Fibroblast of gingiva (primary cell): ENCODE measurements at regions not wholly inside any gene's neighbourhood (a gene's known extent, or its start where the extent isn't known, plus 50 kb on each side); places are given as distances from the start of the nearest gene placed in this dataset.
A peak's percentile ranks its signal among the peaks of the same experiment; 100 is the strongest.
"Not testable (repeated sequence)": the region's sequence is repeated elsewhere in the genome, so short reads cannot be mapped to it uniquely, and the experiment has no call there.

ENCODE experiments used
- DNase-seq: peaks from one replicate; pipeline ENCODE4 v3.0.0-alpha.2; 2011; ENCODE audit warnings: low read depth

GRCh38 chr2:163187995-163188655, 349.6 kb upstream of the KCNH7 start:
- DNase-seq = no peak

- no peak for DNase-seq
These were observed 348.6 kb upstream of the KCNH7 start for GRCh38 chr2:163187119-163187518.

GRCh38 chr2:163185160-163185559, 346.6 kb upstream of the KCNH7 start:
- peak; percentile 4 for DNase-seq

- DNase-seq = peak; percentile 4
These were observed 344.3 kb upstream of the KCNH7 start for GRCh38 chr2:163182764-163183354.

GRCh38 chr2:163177592-163177991, 339.0 kb upstream of the KCNH7 start:
- DNase-seq = no peak

GRCh38 chr2:163175294-163175693, 336.7 kb upstream of the KCNH7 start:
- no peak for DNase-seq

GRCh38 chr2:163173591-163173990, 335.0 kb upstream of the KCNH7 start:
- no peak for DNase-seq

GRCh38 chr2:163171786-163172530, 333.4 kb upstream of the KCNH7 start:
- DNase-seq = peak; percentile 21

- DNase-seq = peak; percentile 56
These were observed 319.4 kb upstream of the KCNH7 start for GRCh38 chr2:163157891-163158496.

- no peak for DNase-seq
These were observed 318.8 kb upstream of the KCNH7 start for GRCh38 chr2:163157411-163157810.

GRCh38 chr2:163155925-163156324, 317.4 kb upstream of the KCNH7 start:
- DNase-seq = no peak

GRCh38 chr2:163155279-163155883, 316.8 kb upstream of the KCNH7 start:
- peak; percentile 5 for DNase-seq

- DNase-seq = no peak
These were observed 304.1 kb upstream of the KCNH7 start for GRCh38 chr2:163142618-163143017.

- DNase-seq = no peak
These were observed 300.4 kb upstream of the KCNH7 start for GRCh38 chr2:163138947-163139346.

GRCh38 chr2:163135256-163135655, 296.7 kb upstream of the KCNH7 start:
- DNase-seq = no peak

GRCh38 chr2:163133602-163134001, 295.0 kb upstream of the KCNH7 start:
- no peak for DNase-seq

GRCh38 chr2:163132850-163133249, 294.3 kb upstream of the KCNH7 start:
- DNase-seq = no peak

- DNase-seq = not testable (repeated sequence)
These were observed 293.6 kb upstream of the KCNH7 start for GRCh38 chr2:163132207-163132606.

GRCh38 chr2:163123526-163123925, 285.0 kb upstream of the KCNH7 start:
- DNase-seq = no peak

GRCh38 chr2:163122257-163122656, 283.7 kb upstream of the KCNH7 start:
- no peak for DNase-seq

- no peak for DNase-seq
These were observed 282.9 kb upstream of the KCNH7 start for GRCh38 chr2:163121483-163121882.

GRCh38 chr2:163119966-163120365, 281.4 kb upstream of the KCNH7 start:
- DNase-seq = no peak
